Inferior parietal cortex (tissue), 1 donor: ENCODE measurements at regions not wholly inside any gene's neighbourhood (a gene's known extent, or its start where the extent isn't known, plus 50 kb on each side); places are given as distances from the start of the nearest gene placed in this dataset.

ENCODE experiments used
- DNase-seq: peaks from one replicate; pipeline ENCODE4 v3.0.0-alpha.2; 2016; ENCODE audit errors: extremely low spot score

DNA sequence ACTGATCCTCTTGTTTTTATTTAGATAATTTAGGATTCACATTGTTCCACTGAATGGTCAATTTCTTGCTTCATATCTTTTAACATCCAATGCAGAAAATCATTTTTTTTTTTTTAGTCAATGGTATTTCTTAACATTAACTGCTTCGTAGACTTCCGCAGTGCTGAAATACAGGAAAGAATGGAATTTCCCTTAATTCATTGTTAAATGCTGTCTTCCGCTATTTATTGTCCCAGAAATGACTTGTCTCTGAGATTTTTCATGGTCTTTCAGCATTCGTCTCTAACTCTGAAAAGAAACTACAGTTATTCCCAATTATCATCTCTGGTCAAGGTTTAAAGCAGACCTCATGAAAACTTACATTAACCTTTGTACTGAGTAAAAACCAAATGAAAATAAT lies 1029.1 kb upstream of the MANEA start:
- DNase-seq: no peak

DNA sequence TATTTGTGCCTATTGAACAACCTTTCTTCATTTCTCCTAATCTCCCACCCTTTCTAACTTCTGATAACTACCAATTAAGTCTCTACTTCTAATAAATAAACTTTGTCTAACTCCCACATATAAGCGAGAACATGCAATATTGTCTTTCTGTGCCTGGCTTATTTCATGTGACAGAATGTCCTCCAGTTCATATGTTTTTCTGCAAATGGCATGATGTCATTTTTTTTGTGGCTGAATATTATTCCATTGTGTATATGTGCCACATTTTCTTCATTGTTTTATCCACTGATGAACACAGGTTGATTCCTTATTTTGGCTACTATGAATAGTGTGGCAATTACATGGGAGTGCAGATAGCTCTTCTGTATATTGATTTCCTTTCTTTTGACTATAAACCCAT lies 1041.5 kb upstream of the MANEA start:
- DNase-seq: no peak

DNA sequence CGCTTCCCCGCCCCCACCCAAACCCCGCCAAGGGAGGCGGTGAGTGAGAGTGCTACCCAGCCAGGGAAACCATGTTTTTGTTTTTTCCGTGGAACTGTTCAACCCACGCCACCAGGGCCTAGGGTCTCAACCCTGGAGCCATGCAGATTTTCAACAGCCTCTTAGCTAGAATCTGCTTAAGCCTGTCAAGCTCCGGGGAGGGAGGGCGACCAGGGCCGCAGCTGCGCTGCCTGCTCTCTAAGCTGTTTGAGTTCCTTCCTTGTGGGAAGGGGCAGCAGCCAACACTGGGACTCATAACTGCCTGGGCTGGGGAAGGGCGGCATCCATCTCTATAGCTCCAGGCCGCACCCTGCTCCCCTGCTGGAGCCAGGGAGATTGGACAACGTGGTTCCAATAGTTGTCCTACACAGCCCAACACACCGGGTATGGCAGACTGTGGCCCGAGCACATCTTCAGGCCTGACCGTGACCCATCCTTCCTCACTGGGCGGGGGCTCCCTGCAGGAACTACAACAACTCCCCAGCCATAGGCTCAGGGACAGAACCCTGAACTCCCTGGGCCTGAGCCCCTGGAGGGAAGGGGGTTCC lies 1065.7 kb upstream of the MANEA start:
- no peak for DNase-seq

DNA sequence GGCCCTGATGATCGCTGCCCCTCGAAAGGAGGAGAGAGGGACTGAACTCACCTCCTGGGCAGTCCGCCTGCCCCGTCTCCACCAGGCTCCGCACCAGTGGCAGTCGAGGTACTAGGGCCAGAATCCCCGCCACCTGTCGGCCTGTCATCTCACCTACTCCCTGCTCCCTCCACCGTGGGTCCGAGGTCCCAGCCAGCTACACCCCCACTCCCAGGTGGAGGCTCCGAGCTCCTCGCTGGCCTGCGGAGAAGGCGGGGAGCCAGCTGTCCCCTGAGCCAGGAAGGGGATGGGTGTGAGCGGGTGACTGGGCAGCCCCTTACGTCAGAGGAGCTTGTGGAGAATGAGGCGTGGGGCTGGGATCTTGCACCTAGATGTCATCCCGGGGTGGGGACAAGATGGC lies 1066.5 kb upstream of the MANEA start:
- DNase-seq: no peak

DNA sequence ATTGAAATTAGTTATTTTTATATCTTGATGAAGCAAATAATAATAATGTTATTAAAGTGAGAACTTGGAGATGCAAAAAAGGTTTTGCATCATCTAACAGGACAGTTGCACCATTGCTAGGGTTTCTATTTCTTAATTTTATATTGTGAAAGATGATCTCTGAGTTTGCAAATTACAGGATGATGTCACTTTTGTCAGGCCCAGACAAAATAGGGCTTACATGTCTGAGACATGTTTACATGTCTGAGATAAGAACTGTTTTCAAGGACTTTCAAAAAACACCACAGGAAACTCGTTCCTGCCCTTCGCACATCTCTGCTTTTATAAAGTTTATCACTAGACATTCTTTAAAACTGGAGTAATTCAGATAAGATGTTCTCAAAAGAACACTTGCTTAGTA lies 1075.8 kb upstream of the MANEA start:
- DNase-seq: no peak

DNA sequence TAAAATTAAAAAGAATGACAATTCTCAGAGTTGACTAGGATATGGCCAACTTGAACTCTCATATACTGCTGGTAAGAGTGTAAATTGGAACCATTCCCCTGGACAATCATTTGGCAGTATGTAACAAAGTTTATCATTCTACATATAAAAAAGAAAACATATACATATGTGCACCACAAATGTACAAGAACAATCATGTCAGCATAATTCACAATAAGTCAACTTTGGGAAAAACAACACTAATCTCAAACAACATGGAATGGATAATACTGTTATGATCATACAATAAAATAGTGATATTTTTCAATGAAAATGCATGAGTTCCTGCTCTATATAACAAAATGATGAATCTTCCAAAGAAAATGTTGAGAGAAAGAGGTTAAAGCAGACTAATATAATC lies 1078.7 kb upstream of the EPHA7 start:
- no peak for DNase-seq

DNA sequence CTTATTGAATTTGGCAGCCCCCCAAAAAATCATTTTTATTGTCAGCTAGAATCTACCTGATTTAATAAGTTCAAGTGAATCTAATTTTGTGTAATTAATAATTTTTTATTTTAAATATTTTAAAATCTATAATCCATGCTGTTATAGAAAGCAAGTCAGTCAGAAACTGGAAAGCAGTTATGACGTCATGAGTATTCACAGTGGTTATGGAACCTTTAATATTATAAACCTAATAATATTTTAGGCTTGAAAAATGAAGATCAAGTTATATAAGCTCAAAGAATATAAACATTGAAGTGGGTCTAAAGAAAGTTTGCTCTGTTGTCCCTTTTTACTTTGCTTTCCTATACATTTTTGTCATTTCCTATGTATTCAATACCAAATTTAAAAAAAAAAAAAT lies 1075.1 kb upstream of the EPHA7 start:
- DNase-seq: no peak

DNA sequence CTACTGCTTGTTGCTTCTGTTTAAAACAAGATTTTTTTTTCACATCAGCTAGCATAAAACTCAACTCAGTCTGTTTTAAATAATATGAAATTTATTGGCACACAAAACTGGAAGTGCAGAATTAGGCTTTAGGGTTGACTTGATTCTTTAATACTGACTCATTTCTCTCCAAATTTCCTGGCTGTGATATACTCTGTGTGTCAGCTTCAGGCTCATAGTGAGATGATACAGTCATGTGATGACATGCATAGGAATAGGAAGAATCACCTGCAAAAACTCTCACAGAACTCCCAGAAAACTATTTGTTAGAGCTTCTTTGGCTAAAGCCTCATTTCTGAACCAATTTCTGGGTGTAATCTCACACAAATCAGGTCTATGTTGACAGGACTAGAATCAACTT lies 1068.0 kb upstream of the EPHA7 start:
- no peak for DNase-seq

DNA sequence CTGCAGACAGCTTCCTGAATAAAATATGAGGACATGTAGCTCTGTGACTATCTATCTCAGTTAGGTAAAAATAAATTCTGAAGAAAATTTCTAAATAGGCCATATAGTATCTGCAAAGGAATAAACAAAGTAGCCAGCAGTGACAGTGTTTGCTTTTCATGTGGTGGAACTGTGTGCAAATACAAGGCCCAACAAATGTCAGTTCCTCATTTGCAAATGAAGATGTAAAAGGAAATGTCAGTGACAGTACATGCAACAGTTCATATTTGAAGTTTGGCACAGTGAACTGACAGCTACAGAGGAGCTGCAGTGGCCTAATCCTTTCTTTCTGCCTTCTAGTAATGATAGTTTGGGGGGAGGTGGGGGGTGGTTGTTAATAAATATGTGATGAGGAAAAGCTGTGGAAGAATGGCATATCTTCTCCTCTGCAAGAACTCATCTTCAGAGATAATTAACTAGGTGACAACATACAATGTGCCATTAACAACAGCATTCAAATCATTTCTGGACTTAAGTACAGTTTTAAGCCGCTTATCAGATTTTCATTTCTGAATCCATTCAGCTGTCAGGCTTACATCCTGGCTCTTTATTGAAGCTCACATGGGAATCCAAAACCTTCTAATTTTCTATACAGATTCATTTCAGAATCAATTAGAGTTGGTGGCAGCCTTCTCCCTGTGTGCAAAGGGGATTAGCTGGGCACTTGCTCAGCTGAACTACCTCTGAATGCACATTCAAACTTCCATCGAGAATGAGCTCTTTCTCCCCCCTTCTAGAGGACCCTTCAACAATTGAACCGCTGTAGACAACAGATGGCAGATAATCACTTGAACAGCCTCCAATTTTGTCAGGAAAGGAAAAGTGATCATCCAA lies 1059.0 kb upstream of the EPHA7 start:
- DNase-seq: peak; percentile 9

DNA sequence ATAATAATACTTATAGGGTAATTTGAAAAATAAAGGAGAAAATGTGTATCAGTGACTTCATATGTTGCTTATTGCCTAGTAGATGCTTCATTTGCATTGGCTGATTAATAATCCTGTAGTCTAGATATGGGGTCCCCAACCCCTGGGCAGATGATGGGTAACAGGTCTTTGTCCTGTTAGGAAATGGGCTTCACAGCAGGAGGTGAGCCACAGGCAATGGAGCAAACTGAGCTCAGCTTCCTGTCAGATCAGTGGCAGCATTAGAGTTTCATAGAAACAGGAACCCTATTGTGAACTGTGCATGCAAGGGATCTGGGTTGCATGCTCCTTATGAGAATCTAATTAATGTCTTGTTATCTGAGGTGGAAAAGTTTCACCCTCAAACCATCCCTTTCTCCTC lies 1049.5 kb upstream of the EPHA7 start:
- DNase-seq: no peak

DNA sequence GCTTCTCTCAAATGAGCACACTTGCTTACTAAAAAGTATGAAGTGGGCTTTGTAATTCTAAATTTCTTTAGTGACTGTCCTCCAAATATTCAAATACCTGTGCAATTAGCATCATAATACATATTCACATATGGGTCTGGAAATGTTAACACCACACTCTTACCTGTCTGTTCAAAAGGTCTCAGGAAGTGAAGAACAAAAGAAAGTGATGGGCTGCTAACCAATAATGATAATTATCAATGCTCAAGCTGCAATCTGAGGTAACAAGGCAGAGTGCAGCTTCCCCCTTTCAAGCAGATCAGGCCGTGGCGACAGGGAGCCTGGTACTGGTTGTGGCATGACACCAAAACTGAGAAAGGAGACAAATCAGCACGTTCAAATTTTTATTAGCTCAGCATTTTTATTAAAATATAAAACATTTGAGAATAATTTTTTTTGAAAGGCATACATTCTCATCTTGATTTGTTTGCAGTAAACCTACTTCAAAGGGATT lies 1044.7 kb upstream of the EPHA7 start:
- DNase-seq: no peak

DNA sequence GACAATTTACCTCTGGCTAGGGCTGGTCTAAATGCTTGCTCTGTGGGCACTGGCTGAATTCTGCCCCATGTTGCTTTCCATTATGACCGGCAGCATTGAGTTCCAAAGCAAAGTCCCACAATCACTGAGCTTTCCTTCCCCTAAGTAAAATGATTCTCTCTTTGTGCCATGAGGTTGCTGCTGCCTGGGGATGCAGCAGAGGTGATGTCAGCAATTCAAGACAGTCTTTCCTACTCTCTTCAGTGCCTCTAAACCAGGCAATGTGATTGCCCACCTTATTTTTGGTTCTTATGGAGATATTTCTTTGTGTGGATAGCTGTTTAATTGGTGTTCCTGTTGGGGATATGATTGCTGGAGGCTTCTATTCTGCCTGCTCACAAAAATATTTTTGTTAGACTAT lies 1043.9 kb upstream of the EPHA7 start:
- no peak for DNase-seq

DNA sequence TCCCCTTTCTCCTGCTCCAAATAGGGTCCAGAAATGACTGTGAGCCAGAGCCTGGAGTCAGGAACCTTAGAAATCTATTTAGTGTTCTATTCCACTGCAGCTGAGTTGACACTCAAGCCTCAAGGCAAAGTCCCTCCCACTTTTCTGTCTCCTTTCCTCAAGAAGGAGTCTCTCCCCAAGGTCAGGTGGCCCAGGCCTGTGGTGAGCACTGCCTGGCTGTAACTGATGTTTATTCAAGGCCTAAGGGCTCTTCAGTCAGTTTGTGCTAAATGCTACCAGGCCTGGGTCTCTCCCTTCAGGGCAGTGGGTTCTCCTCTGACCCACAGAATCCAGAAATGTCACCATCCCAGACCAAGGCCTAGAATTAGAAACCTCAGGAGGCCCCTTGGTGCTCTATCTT lies 1042.9 kb upstream of the EPHA7 start:
- DNase-seq: no peak

DNA sequence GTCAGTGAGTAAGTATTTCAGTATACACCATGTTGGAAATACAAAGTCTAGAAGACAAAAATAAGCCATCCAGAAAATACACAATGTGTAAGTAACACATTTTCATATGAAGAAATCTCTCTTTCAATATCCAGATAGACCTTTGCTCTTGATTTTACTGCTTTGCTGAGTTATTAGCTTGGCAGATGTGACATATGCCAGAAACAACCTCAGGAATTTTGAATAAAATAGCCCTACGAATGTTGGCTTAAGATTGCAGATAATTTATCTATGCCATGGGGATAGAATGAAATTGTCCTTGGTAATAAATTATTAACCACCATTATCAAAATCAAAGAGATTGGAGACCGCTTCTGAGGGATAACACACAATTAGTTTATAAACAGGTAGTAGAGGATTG lies 1036.9 kb upstream of the EPHA7 start:
- no peak for DNase-seq

DNA sequence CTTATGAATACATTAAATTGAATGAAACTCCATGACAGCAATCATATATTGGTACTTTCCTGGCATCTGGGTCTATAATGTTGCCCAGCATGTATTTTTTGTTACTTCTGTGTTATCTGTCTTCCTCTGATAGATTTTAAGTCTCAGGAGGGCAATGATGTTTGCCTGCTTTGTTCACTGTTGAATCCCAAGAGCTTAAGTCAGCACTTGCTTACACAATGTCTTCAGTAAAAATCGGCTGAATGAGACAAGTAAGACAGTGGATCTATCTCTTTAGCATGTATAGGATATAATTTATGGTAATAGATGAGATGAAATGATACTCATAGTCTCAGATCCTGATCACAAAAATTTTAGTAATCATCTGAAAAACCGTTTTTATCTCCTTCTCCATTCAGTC lies 1034.9 kb upstream of the EPHA7 start:
- DNase-seq: no peak

DNA sequence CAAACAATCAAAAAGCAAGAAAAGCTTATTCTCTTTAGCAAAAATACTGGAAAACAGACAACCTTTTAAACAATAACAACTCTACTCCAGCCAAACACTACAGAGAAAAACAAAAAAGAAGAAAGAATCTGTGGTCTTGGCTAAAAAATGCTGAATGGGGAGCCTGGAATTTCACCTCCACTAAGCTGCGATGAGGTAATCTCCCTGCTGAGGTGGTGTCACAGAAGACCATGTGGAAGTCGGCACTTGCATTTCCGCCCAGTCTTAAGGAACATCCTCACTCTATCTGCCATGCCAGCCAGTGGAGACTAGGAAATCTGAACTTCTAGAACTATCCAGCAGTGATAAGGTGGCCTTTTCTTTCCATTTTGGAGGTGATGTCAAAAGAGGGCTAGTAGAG lies 1026.8 kb upstream of the EPHA7 start:
- DNase-seq: no peak

DNA sequence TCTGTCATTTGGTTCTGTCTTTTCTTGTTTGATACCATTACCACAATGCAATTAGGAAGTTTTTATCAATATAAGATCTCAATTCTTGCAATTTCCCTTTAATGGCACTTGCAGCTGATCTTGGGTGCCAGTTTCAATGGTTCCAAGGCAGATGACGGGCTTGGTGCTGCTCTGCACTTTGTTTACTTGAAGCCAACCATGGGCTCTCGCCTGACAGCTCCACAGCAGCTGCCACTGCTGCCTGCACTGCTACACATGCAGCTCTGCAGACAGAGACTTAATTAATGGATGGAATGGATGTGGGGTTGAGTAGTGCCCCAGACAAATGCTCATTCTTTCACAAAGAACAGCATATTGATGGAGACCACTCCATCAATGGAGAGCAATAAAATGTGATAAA lies 1024.3 kb upstream of the EPHA7 start:
- DNase-seq: no peak

DNA sequence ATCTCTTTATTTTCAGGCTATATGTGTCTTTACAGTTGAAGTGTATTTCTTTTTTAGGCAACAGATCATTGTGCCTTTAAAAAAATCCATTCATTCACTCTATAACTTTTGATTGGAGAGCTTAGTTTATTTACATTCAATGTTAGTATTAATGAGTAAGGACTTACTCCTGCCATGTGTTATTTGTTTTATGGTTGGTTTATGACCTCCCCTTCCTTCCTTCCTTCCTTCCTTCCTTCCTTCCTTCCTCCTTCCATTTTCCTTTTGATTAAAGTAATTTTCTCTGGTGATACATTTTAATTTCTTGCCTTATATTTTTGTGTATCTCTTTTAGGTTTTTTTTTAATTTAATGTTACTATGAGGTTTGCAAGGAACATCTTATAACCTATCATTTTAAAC lies 1005.3 kb upstream of the EPHA7 start:
- DNase-seq: no peak

DNA sequence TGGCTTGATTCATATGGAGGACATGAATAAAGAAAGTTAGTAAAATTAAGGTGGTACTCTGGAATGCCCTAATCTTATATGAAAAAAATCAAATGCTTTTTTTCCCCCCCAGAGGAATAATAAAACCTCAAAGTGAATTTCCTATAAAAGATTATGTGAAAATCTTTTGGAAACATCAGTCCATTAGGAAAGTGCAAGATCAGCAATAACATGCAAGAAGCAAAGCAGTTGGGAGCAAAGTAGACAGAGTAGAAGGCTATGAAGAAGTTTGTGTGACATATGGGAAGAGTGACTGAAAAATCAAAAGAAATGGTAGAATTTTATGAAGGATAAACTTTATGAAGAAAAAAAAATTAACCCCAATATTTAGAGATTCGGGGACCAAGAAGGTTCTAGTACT lies 998.0 kb upstream of the EPHA7 start:
- DNase-seq: no peak

DNA sequence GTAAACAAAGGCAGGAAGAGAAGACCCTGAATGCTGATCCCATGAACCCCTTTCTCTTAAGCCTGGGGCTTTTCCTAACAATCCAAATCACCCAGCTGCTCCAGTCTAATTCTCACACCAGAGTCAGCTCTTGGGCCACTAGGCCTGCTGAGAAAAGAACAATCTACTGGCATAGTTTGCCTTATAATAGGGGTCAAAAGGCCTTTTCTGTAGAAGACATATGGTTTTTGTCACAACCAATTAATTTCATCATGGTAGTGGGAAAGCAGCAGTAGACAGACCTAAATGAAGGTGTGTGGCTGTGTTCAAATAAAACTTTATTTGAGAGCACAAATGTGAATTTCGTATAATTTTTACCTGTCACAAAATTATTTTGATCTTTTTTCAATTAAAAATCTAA lies 994.7 kb upstream of the EPHA7 start:
- DNase-seq: no peak

DNA sequence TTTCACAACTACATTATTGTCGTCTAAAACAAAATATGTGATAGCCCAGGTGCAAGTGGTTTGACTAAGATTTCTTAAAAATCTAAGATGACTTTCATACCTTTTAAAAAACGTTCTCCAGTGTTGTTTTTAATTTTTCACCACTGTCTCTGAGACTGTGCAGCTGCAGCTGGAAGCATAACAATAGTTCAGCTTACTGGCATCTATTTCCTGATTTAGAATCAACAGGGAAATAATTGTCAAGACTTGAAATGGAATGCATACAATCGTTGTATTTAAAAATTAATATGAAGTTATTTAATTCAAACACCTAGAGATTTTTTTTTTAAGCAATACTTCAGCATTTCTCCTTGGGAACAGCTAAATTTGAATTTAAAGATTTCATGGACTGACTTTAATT lies 982.0 kb upstream of the EPHA7 start:
- peak; percentile 25 for DNase-seq

DNA sequence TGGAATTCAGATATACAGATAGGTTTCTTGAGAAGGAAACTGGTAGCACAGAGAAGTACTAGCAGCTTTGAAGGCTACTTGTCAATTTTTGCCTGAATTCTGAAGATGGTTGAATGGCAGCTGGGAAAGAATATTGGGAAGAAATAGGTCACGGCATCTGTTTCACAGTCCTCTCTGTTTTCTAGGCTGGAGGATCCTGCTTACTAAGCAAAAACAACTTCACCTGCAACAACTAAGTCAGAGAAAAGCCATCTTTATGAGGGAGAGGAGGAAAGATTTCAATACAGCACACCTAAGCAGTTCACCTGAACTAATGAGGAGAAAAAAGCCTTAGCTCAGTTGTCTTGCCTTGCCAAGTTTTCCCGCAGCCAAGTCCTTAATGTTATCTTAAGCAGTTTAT lies 975.5 kb upstream of the EPHA7 start:
- DNase-seq: no peak

DNA sequence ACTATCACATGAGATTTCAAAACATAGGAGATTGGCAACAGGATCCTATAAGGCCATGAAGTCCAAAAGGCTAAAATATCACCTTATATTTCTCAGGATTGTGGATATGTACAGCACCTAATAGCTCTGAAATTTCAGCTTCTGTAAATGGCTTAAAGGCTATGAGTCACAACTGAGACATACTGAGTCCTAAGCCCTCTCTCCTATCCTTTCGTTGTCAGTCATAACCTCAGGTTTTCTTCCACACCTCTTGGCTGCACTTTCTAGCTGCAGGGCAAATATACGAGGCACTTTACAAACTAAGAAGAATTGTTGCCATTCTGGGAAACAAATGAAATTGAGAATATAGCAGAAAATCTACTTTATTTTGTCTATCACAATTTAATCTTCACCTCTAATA lies 969.9 kb upstream of the EPHA7 start:
- DNase-seq: no peak

DNA sequence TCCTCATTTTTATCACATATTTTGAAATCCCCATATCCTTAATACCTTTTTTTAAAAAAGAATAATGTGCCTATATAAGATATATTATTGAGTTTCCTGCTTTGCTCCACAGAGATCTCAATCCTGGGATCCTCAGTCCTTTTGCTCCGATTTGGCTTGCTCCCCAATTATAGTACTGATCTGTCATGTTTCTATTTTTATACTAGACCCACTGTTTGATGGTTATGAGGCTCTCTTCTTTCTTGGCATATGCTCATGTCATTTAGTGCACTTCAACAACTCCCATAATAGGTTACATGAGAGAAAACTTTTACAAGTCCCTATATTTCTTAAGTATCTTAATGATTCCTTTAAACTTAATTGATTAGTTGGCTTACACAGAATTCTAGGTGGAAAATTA lies 958.5 kb upstream of the EPHA7 start:
- no peak for DNase-seq
